DMS 273 treated with DMSO at 0.1 percent for 48 hours (cell line): ENCODE measurements at regions not wholly inside any gene's neighbourhood (a gene's known extent, or its start where the extent isn't known, plus 50 kb on each side); places are given as distances from the start of the nearest gene placed in this dataset.
"Not testable (repeated sequence)": the region's sequence is repeated elsewhere in the genome, so short reads cannot be mapped to it uniquely, and the experiment has no call there.

Experiments used
- DNase-seq: peaks from one replicate; lab custom pipeline; 2025; lab: John Stamatoyannopoulos, UW

DNA sequence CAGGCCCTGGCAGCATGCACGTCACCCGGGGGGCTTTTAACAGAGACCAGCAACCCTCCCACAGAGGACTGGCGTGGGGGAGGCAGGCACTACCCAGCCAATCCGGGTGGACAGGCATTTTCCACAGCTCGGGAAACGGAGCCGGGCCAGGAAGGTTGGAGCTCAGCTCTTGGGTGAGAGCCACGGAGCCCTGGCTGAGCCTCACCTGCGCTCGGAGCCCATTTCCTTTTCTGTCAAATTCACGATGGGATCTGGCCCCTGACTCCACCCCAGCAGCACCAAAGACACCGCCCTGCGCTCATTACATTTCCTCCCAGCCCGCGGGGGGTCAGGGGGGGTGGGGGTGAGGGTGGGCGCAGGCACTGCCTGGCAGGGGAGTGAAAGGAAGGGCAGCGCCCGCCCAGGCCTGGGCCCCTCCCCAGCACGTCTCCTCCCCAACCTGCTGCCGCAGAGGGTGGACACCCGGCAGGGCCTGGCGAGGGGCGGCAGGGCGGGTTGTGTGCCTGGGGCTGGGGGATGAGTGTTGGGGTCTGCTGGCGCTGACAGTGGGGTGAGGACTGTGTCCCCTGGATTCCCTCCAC, 145.4 kb downstream of the LAT start:
- DNase-seq: not testable (repeated sequence)

DNA sequence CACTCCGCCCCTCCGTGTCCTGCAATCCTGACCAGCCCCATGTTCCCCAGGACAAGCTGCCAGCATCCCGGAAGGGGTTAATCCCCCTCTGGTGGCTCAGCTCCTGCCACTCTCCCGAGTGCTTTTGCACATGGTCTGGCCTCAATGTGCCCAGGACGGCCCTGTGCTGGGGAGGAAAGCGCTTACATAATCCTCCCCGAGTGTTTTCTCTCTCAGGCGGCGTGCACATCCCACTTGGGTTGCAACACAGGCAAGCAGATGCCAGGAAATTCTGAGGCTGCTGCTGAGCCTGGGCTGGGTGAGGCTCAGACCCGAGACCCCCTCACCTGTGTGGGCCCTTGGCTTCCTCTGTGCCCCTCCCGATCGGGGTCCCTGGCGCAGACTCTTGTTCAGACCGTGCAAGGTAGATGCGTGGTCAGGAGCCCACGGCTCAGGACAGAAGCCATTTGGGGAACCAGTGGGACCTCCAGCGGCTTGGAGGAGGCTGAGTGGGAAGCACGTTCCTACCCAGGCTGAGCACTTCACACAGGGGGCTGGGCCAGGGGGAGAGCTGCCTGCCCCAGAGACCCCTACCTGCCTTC, 144.7 kb downstream of the LAT start:
- DNase-seq: not testable (repeated sequence)

DNA sequence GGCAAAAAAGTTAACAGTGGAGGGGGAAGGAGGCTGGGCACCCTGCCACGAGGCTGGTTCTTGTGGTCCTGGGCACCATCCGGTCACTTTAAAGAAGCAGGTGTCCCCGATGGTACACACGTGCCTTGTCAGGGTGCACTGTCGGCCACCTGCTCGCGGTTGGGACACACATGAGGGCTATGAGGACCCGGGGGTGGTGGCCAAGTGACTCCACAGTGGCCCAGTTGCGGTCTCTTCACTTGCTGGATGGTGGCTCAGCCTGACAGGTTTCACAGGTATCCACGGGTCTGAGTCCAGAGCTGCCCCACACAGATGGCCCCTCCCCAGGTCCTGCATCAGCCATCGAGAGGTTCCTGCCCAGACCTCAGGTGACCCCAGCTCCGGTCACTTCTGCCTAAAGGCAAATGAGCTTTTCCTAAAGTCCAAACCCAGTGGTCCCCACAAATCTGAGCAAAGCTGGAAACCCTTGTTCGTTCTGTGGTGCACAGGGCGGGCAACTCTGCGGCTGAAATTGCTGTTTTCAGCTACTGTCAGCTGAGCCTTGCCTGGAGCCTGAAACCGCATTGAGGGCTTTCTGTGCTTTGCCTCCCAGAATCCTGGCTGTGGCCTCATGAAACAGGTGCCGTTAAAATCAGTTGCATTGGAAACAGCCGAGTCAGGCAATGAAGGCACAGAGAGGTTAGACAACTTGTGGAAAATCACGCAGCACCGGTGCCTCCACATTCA, 144.0 kb downstream of the LAT start:
- DNase-seq: not testable (repeated sequence)

DNA sequence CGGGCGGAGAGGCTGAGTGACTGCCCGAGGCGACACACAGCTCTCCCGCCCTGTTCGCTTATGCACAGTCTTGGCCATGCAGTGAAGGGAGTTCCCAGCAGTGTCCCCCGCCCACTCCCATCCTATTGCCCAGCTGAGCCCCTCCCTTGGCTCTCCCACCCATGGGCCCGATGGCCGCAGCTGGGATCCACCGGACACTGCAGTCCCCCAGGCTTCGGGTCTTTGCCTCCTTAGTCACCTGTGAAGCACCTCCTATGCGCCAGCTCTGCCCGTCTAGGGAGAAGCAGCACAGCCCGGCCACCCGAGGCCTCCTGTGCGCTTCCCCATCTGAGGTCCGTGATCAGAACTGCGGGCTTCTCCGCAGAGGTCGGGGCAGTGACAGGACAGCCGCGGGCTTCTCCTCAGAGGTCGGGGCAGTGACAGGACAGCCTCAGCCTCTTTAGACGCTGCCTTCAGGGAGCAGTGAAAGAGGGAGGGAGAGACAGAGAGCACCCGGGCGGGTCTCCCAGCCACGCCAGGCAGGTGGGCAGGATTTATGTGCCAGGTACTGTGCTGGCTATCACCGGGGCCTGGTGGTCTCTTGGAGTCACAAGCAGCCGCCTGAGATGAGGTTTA, 143.1 kb downstream of the LAT start:
- not testable (repeated sequence) for DNase-seq

DNA sequence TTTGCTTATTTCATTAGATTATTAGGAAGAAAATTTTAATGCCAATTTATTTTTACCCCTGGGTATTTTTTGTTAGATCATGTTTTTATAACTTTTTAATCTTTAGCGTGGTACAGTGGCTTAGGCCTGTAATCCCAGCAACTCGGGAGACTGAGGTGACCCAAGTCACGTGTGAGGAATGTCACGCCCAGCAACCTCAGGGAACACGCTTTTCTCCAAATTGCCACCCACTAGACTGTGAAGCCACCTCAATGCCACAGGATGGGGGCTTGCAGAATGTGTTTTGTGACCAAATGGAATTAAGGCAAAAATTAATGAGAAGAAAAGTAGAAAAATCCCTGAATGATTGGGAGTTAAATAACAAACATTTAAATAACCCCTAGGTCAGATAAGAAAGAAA, 141.8 kb downstream of the LAT start:
- no peak for DNase-seq

DNA sequence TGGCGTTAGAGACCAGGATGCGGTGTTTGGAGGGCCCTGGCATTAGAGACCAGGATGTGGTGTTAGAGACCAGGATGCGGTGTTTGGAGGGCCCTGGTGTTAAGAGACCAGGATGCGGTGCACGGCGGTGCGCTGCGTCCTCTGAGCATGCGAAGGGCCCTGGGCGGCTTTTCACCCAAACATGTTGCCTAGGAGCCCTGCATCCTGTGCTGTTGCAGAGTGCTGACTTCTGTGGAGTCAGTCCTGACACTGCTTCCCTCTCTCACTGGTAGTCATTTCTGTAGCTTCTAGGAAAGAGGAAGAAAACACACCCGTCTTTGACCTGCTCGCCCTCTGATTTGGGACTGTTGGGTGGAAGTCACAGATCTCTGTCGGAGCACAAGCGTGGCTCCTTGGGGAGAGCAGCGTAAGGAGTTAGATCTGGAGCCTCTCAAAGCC, 141.2 kb downstream of the LAT start:
- no peak for DNase-seq

DNA sequence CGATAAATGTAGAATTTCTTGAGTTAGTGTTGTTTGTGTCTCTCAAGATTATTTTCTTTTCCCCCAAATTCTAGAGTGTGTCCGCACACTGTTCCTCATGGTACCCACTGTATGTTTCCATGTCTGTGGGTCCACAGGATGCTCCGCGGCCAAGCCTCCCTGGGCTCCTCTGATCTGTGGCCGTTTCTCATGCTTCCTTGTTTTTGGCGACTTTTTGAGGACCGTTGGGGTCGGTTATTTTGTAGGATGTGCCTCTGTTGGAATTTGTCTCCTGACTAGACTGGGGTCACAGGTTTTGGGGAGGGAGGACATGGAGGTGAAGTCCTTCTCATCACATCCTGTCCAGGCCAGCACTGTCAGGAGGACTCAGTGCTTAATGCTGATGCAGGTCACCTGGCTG, 140.0 kb downstream of the LAT start:
- DNase-seq: no peak

DNA sequence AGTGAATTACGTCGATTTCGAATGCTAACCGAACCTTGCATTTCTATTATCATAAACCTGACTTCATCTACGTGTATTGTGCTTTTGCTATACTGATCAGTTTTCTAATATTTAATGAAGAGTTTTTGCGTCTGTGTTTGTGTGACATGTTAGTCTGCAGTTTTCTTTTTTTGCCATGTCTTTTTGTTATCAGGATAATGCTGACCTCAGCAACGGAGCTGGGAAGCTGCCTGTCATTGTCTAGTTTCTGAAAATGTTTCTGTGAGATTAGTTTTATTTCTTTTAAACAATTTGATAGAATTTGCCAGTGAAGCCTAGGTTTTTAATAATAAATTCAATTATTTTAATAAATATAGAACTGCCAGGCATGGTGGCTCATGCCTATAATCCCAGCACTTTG, 139.3 kb downstream of the LAT start:
- not testable (repeated sequence) for DNase-seq

DNA sequence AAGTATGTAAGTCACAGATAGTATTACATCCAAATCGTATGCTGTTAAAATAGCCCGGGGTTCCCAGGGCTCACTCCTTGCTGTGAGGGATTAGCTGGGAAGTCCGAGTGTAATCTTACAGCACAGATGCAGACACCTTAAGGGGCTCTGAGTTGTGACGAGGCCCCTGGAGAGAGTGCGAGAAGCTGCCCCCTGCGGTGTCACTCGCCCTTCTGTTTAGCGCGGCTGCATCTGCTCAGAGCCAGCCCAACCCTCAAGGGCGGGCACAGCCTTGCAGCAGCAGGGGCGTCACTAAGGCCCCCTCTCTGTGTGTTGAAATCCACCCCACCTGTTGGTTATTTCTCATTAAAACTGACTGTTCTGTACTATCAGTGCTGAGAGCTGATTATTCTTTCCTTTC, 135.8 kb downstream of the LAT start:
- not testable (repeated sequence) for DNase-seq

DNA sequence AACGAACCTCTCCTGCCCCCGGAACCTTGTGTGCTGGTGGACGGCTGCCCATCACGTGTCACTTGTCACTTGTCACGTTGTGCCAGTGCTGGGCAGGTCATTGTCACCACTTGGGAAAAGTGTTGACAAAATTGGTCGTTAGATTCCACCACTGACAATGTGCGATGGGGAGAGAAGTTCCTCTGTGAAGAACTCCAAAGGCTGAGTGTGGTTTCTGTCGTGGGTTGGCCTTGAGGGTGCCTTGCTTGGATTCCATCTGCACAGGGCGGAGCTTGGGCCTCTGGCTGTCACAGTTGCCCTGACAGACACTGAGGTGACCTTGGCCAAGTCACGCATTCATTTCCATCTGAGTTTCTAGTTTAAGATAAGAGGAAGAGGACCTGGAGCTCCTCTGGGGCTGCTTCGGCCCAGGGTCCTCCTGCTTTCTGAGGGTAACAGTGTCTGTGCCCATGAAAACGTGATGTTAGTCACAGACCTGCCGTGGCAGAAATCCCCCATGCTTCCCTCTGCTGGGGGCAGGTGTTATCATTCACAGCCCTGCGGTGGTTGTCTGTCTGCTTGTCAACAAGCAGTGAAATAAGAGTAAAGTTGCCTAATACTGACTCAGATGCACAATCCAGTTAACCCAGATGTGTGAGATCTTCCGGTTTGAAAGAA, 133.6 kb downstream of the LAT start:
- not testable (repeated sequence) for DNase-seq

DNA sequence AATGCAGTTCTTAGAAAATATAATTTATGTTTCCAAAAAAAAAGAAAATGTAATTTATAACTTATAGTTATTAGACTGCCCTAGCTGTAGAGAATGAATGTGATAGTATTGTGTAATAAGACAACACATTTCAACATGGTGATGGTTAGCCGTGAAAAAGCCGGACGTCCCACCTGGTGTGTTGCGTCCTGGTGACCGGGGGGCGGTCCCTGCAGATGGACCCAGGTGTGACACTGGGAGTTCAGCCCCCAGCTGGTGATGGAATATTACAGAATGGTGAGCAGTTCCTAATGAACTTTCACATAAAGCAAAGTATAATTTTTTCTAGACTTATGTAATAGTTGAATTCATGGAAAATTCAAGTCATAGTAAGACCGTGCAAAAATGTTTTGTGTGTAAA, 132.8 kb downstream of the LAT start:
- no peak for DNase-seq

DNA sequence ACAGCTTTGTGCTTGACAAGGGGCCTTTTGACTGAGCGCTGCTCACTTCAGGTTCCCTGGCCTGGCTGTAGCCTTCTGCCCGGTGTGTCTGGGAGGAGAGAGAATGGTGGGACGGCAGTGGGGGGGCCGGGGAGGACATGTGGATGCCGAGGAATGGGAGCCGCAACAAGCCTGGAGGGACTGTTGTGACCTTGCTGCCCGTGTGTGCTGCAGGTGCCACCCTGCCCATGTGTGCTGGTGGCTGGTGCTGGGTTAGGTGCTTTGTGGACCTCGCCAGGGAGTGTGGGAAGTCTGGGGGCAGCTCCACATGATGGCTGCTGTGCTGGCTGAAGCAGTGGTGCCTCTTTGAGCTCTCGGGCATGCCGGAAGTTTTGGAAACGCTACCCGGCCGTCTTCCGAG, 132.1 kb downstream of the LAT start:
- DNase-seq: no peak

DNA sequence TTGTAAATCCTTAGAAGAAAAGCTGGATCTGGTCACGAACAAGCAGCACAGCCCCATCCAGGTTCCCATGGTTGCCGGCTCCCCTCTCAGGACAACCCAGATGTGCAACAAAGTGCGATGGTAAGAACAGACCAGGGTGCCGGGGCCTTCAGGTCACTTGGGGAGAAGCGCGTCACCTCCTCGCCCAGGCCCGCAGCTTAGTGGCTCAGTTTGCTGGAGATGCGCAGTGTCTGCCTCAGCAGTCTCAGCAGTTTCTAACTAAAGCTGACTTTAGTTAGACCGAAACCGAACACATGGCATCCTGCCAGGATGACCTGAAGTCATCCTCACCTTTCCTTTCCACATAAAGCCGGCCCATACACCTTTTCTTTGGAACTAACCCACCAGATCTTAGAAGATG, 131.4 kb downstream of the LAT start:
- not testable (repeated sequence) for DNase-seq

DNA sequence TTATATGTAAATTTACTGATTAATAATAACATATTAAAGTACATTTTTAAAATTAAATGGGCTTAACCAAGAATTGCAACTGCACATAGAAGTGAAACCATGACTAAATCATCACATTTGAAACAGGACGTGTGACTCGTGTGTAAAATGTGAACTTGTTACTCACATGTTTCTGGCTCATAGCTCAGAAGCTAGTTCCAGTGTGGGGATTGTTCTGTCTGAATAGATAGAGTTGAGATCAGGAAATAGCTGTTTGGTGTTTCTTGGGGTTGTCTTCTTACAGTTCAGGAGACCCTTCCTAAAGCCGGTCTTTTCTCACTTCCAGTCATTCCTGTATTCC, 130.9 kb downstream of the LAT start:
- DNase-seq: not testable (repeated sequence)

DNA sequence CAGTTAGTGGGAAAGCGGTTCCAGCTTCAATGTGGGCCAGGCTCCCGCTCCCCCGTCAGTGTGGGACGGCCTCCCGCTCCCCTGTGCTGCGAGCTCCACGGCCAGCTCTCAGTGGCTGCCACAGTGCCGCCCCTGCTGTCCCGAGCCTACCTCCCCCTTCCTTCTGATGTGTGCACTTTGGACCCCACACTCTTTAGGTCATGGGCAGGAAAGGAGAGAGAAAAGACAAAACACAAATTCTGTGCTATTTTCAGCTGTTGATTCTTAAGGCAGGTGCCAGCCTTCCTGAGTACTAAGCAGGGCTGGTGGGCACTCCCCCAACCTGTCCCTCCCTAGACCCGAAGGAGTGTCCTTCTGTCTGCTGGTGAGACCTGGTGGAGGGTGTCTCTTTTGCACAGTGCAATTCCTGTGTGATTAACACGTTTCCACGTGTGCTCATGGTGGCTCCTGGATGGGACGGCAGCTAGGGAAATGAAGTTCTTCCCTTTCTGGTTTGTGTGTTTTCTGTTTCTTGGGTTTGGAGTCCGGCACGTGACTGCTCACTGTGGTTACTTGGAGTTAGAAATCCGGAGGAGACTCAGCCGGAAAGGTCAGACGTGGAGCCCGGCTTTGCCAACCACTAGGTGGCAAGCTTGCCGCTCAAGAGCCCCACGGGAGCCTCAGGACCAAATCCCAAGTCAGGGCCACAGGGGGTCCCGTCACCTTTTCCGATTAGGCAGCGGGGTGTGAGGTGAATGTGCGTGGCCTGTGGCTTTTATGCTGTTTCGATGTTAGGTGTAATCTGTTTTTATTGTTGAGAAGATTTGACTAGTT, 130.3 kb downstream of the LAT start:
- DNase-seq: not testable (repeated sequence)

DNA sequence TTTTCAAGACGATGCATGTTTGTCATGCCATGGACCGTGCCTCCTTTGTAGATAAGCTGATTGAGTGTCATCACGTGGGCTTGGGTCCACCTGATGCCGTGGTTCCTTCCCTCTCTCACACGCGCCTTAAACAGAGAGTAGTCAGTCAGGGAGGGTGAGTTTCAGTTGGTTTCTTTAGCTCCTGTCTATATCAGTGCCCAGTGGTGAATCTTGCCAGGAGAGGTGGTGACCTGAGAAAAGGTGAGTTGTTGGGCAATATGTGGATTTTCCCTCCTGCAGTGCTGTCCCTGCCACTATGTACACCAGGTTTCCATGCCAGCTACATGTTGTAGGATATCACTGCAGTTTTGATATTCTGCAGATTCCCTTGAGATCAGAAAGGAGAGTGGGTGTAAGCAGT, 129.7 kb downstream of the LAT start:
- DNase-seq: no peak

DNA sequence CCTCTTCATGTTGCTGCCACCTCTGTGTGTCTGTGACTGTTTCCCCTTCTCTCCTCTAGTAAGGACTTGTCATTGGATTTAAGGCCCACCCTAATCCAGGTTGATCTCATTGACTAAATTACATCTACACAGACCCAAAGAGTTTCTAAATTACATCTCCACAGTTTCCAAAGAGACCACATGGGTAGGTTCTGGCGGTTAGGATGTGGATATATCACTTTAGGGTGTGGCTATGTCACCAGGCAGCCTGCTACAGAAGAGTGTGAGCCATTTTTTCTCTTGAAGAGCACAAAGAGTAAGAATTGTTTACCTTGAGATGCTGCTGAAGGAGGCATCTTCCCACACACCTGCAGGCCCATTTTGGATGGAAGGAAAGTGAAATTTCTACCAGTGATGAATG, 128.6 kb downstream of the LAT start:
- DNase-seq: not testable (repeated sequence)

DNA sequence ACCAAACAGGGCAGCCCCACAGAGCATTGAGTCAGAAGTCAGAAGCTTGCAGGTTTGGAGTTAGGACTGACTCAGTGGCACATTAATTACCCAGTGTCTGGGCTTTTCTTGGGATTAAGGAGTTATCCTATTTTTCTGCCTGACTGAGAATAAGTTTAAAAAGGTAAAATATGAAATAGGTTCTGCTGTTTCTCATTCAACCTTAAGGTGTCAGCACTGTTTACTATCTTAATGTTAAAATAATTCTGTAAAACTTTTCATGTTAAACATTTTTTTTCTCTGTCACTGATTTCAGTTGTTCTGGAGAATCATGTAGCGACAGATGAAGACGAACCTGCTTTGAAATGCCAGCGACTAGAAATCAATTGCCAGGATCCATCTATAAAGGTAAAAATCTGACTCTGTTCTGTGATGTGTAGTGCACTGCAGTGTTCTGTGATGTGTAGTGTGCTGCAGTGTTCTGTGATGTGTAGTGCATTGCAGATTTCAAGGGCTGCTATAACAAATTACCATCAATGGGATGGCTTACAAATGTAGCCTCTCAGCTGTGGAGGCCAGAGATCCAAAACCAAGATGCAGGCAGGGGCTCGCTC, 128.0 kb downstream of the LAT start:
- DNase-seq: no peak

DNA sequence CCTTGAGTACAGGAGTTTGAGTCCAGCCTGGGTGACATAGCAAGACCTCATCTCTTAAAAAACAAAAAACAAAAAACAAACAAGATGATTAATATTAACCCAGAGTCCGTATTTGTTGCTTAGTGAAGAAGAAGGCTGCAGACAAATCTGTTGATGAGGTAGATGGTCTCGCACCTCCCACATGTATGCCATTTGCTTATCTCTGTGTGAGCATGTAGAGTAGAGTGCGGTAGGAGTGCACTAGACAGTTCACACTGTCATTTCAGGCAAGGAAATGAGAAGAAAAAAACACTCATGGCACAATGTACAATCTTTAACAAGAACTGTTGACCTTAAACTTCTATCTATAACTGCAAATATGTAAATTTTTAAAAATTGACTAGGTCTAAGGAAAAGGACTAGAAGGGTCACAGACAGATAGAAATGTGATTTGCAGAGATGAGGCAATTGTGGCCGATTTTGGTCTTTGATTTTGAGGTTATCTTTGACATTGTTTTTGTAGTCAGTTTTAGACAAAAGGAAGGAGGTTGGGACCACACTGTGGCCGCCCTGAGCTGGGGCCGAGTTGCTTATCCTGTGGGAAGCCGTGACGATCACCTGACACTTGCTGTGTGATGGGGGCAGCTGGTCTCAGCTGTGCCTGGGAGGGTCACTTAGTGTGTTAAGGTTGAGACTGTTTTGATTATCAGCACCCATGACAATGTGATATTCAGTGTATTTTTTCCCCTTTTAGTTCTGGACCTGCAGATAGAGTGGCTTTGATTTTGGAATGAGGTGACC, 127.2 kb downstream of the LAT start:
- DNase-seq: not testable (repeated sequence)

DNA sequence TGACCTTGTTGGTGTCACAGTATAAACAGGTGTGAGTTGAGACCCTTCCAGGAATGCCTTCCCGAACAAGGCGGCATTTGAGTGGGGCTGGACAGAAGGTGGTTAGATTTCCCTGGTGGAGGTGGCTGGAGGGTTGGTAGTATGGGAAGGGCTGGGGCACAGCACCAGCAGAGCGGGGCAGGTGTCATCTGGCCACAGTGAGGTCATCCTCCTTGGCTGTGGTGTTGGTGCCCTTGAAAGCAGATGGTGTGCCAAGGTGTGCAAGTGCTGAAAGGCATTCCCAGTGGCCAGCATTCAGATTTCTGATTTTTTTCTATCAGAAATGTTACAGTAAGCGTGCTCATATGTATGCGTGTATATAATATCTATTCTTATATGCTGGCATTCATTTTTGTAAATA, 126.6 kb downstream of the LAT start:
- no peak for DNase-seq
